ENCODE measurements at regions not wholly inside any gene's neighbourhood (a gene's known extent, or its start where the extent isn't known, plus 50 kb on each side); places are given as distances from the start of the nearest gene placed in this dataset.

GRCh38 chr3:162719684-162720341 lies 1223.2 kb downstream of the OTOL1 start:
- peaks cover 11 to 12% of the 10 kb centered on the region in 2 experiments for H3K4me1 Mint-ChIP-seq
- Histone ChIP-seq H2BK12ac (ENCODE audit: insufficient read length, low read depth, low read length) (no peak overlapping the region), H3K4me2 (ENCODE audit: insufficient read depth, insufficient read length, low read length) (no peak overlapping the region), H2BK5ac (ENCODE audit: insufficient read length, low read length) (no peak overlapping the region), H4K8ac (replicated peaks; ENCODE audit: insufficient read length, low read depth, low read length) (no peak overlapping the region), H3K56ac (ENCODE audit: insufficient read length, low read depth, low read length) (no peak overlapping the region), H2AFZ (ENCODE audit: low read length) (no peak overlapping the region), H3K79me1 (ENCODE audit: insufficient read depth, low read depth, low read length, poor library complexity, severe bottlenecking) (no peaks in the 10 kb centered on the region), H3K23me2 (ENCODE audit: insufficient read length, low read depth, low read length, poor library complexity, severe bottlenecking) (no peaks in the 10 kb centered on the region), H3K4ac (ENCODE audit: low read depth, low read length) (no peak overlapping the region), H3K4me1 (ENCODE audit: insufficient read depth, low read length) (peaks cover 4% of the 10 kb centered on the region), H3K23ac (ENCODE audit: insufficient read length, low read depth, low read length) (no peak overlapping the region), H2BK20ac (ENCODE audit: low read depth, low read length, poor library complexity, severe bottlenecking) (no peak overlapping the region), H3K14ac (ENCODE audit: insufficient read depth, low read length) (no peak overlapping the region), H3K9me3 (ENCODE audit: control insufficient read depth, low read depth, low read length) (no peaks in the 10 kb centered on the region), H3T11ph (ENCODE audit: low read length) (no peak overlapping the region), H3K9ac (ENCODE audit: extremely low read depth, insufficient read length, low read length) (no peak overlapping the region), H3K27me3 (ENCODE audit: insufficient read depth, low read length) (no peaks in the 10 kb centered on the region), H3K79me2 (ENCODE audit: insufficient read depth, low read length) (no peaks in the 10 kb centered on the region), H3K18ac (ENCODE audit: insufficient read length, low read depth, low read length) (no peak overlapping the region), H2BK15ac (ENCODE audit: low read depth, low read length) (no peak overlapping the region), H2BK120ac (ENCODE audit: low read depth, low read length, poor library complexity, severe bottlenecking) (no peak overlapping the region), H3K27ac (ENCODE audit: insufficient read length, low read depth, low read length) (no peak overlapping the region), H4K5ac (ENCODE audit: insufficient read length, low read depth, low read length) (no peak overlapping the region), H4K91ac (ENCODE audit: insufficient read length, low read depth, low read length) (no peak overlapping the region), H4K20me1 (ENCODE audit: control insufficient read depth, insufficient read depth, insufficient read length) (no peaks in the 10 kb centered on the region), H2AK5ac (ENCODE audit: insufficient read length, low read length) (no peak overlapping the region)
- TF ChIP-seq, protein P1, sequence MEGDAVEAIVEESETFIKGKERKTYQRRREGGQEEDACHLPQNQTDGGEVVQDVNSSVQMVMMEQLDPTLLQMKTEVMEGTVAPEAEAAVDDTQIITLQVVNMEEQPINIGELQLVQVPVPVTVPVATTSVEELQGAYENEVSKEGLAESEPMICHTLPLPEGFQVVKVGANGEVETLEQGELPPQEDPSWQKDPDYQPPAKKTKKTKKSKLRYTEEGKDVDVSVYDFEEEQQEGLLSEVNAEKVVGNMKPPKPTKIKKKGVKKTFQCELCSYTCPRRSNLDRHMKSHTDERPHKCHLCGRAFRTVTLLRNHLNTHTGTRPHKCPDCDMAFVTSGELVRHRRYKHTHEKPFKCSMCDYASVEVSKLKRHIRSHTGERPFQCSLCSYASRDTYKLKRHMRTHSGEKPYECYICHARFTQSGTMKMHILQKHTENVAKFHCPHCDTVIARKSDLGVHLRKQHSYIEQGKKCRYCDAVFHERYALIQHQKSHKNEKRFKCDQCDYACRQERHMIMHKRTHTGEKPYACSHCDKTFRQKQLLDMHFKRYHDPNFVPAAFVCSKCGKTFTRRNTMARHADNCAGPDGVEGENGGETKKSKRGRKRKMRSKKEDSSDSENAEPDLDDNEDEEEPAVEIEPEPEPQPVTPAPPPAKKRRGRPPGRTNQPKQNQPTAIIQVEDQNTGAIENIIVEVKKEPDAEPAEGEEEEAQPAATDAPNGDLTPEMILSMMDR (conservative IDR thresholded peaks at IDR 0.05), result no peak
- H3K27ac Mint-ChIP-seq, result no peak overlapping the region
- H3K4me3 Mint-ChIP-seq, result no peak overlapping the region
- no peaks in the 10 kb centered on the region for H3K27me3 Mint-ChIP-seq (ENCODE audit: low read depth)
- DNase-seq, result no peak
- no peaks in the 10 kb centered on the region for H3K36me3 Mint-ChIP-seq (ENCODE audit: insufficient read depth in 1 of 3, low read depth in 3 of 3)
- no peaks in the 10 kb centered on the region for H3K9me3 Mint-ChIP-seq

All from H9 (cell line).